Choroid plexus epithelial cell (primary cell): ENCODE measurements at regions not wholly inside any gene's neighbourhood (a gene's known extent, or its start where the extent isn't known, plus 50 kb on each side); places are given as distances from the start of the nearest gene placed in this dataset.

ENCODE experiments used
- DNase-seq: peaks from one replicate; pipeline ENCODE4 v3.0.0-alpha.2; 2010; ENCODE audit warnings: low read depth
- H3K4me3 ChIP-seq: 2 replicates; pipeline ENCODE4 v1.5.1; 2011; ENCODE audit warnings: low read depth, mild to moderate bottlenecking, control low read depth, low read length, moderate library complexity
- TF ChIP-seq, protein P1 (sequence below): conservative IDR thresholded peaks from 2 replicates; pipeline ENCODE4 v1.5.1; 2011; ENCODE audit warnings: low read depth, mild to moderate bottlenecking, control low read depth, inconsistent platforms, low read length, moderate library complexity

DNA sequence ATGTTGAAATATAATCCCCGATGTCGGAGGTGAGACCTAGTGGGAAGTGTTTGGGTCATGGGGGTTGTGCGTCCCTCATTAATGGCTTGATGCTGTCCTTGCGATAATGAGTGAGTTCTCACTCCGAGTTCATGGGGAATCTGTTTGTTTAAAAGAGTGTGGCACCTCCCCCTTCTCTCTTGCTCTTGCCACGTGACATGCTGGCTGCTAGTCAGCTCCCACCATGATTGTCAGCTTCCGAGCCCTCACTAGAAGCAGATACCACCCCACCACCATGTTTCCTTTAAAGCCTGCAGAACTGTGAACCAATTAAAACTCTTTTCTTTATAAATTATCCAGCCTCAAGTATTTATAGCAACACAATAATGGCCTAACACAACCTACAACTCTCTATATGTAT is 166.3 kb upstream of the MBNL1 start:
- TF ChIP-seq, protein P1, sequence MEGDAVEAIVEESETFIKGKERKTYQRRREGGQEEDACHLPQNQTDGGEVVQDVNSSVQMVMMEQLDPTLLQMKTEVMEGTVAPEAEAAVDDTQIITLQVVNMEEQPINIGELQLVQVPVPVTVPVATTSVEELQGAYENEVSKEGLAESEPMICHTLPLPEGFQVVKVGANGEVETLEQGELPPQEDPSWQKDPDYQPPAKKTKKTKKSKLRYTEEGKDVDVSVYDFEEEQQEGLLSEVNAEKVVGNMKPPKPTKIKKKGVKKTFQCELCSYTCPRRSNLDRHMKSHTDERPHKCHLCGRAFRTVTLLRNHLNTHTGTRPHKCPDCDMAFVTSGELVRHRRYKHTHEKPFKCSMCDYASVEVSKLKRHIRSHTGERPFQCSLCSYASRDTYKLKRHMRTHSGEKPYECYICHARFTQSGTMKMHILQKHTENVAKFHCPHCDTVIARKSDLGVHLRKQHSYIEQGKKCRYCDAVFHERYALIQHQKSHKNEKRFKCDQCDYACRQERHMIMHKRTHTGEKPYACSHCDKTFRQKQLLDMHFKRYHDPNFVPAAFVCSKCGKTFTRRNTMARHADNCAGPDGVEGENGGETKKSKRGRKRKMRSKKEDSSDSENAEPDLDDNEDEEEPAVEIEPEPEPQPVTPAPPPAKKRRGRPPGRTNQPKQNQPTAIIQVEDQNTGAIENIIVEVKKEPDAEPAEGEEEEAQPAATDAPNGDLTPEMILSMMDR, result no peak

DNA sequence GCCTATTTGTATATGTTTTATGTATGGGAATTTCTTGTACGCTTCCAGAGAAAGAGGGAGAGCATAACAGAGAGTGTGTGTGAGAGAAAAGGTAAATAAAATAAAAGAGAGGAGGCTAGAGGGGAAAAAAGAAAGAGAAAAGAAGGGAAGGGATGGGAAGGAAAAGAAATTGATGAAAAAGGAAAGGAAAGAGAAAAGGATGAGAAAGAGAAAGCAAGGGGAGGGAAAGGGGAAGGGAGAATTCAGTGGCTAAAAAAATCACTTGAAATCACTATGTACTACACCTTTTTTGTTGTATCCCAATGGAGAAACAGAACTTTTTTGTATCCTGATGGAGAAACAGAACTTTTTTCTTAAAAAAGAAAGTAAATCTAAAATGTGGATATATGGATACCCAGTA is 165.5 kb upstream of the MBNL1 start:
- no peak for DNase-seq
- TF ChIP-seq, protein P1, result no peak

More for the DNA sequence above, 166.3 kb upstream of the MBNL1 start:
- no peak overlapping the region for H3K4me3 ChIP-seq
- DNase-seq, result no peak

GRCh38 chr3:152104847-152105415 is 163.8 kb upstream of the MBNL1 start:
- no peak for DNase-seq
- TF ChIP-seq, protein P1, result no peak
- H3K4me3 ChIP-seq, result no peak overlapping the region

More for the DNA sequence above, 165.5 kb upstream of the MBNL1 start:
- no peak overlapping the region for H3K4me3 ChIP-seq

DNA sequence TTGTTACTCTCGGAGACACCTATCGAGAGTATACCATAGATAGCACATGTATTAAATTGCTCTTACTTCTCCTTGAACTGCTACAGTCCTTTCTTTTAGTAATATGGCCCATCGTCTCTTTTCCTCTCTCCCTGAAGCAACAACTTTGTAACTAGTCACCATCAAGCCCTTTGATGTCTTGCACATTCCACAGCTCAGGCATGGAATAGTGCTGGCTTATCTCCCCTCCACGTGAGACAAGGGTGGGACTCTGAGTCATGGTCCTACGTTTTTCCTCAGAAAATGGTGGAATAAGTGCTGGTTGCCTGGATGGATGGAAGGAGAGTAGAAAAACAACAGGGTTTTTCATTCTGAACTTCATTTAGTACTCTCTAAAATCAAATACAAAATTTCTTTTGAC is 163.3 kb upstream of the MBNL1 start:
- TF ChIP-seq, protein P1, result no peak
- DNase-seq, result no peak

DNA sequence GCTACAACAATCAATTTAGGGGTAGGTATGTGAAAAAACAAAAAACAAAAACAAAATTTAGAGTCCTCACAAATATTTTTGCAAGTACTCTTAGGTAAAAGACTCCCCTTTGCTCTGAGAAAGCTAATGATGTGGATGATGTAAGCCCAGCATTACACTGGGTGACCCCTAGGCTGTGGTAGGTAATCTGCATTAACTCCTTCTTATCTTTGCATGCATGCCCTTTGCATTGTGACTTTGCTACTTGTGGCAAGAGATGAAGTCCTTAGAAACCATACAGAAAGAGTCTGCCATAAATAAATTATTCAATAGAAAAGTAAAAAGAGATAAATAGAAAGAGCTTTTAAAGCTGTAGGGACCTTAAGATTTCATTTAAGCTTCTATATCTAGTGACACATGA is 159.7 kb upstream of the MBNL1 start:
- H3K4me3 ChIP-seq, result no peak overlapping the region
- TF ChIP-seq, protein P1, result no peak
- no peak for DNase-seq

More for the DNA sequence above, 163.3 kb upstream of the MBNL1 start:
- no peak overlapping the region for H3K4me3 ChIP-seq

GRCh38 chr3:152113413-152113812 is 155.3 kb upstream of the MBNL1 start:
- TF ChIP-seq, protein P1, result no peak
- peak; percentile 57 for DNase-seq
- H3K4me3 ChIP-seq, result no peak overlapping the region

GRCh38 chr3:152113992-152114651 is 154.6 kb upstream of the MBNL1 start:
- H3K4me3 ChIP-seq, result no peak overlapping the region
- TF ChIP-seq, protein P1, result no peak
- DNase-seq, result no peak
